ENCODE measurements at regions not wholly inside any gene's neighbourhood (a gene's known extent, or its start where the extent isn't known, plus 50 kb on each side); places are given as distances from the start of the nearest gene placed in this dataset.

DNA sequence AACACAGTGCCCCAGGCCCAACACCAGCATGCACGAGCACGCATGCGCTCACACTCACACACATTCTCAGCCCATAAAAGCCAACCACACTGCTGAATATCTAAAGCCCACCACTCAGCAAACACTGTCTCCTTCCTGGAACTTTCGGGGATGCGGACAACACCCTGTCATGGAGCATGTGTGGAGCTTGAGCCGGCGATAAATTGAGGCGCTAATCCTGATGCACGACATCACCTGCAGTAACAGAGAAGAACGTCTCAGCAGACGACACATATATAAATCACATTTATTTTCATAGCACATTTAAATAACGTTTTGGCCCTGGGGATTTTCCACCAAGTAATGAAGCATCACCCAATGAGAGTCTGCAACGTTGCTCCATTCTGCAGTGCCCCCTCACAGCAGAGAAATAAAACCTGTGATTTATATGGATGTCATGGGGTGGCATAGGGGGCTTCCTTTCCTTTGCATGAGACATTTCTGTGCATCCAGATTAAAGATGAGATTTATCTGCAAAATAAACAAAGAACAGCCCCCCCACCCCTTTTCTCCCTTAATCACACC lies 267.7 kb upstream of the NFE2L3 start:
- POLR2A ChIA-PET: no interaction called here
- dilution Hi-C loops (cut with MboI; ENCODE audit: extremely low pct_ligation_motif_present, low sequenced_read_pairs): no loop called here
- no peaks in the 10 kb centered on the region for H3K79me2 ChIP-seq (ENCODE audit: control insufficient read depth, insufficient read depth, low read length)

More for the DNA sequence above, 267.7 kb upstream of the NFE2L3 start:
- BruUV-seq (replicated peaks): no TSS peak
- Histone ChIP-seq H2AFZ (ENCODE audit: low read depth, low read length) (no peak overlapping the region), H3K9me3 (replicated peaks; ENCODE audit: control insufficient read depth, insufficient read depth, low read length) (no peaks in the 10 kb centered on the region), H3K27me3 (ENCODE audit: control insufficient read depth in 2 of 2, insufficient read depth in 2 of 2, low read length in 2 of 2) (peaks cover 17 to 31% of the 10 kb centered on the region in 2 experiments), H3K9ac (replicated peaks; ENCODE audit: extremely low read depth, insufficient read depth, low read length) (no peak overlapping the region), H3K4me1 (ENCODE audit: control insufficient read depth, extremely low read depth, insufficient read depth, low read length) (no peaks in the 10 kb centered on the region), H4K20me1 (replicated peaks; ENCODE audit: control insufficient read depth, extremely low read depth, insufficient read depth, low read length) (no peaks in the 10 kb centered on the region), H3K36me3 (ENCODE audit: control insufficient read depth in 2 of 2, extremely low read depth in 1 of 2, insufficient read depth in 2 of 2, low read length in 2 of 2) (no peaks in the 10 kb centered on the region), H3K4me2 (ENCODE audit: insufficient read depth, low read length) (no peak overlapping the region), H3K27ac (ENCODE audit: insufficient read depth, low read depth, low read length) (no peak overlapping the region), H3K4me3 (replicated peaks in 1 of 3; ENCODE audit: insufficient read depth in 1 of 3, low read depth in 1 of 3, low read length in 3 of 3) (no peak overlapping the region), H3K9me1 (replicated peaks; ENCODE audit: control insufficient read depth, extremely low read depth, insufficient read depth, low read length) (no peaks in the 10 kb centered on the region)
- DNase-seq (ENCODE audit: low read depth, low spot score): no peak
- CTCF ChIA-PET: no interaction called here
- intact Hi-C loops (cut with micrococcal nuclease): no loop called here
- FAIRE-seq: no peak
- TF ChIP-seq, protein P1, sequence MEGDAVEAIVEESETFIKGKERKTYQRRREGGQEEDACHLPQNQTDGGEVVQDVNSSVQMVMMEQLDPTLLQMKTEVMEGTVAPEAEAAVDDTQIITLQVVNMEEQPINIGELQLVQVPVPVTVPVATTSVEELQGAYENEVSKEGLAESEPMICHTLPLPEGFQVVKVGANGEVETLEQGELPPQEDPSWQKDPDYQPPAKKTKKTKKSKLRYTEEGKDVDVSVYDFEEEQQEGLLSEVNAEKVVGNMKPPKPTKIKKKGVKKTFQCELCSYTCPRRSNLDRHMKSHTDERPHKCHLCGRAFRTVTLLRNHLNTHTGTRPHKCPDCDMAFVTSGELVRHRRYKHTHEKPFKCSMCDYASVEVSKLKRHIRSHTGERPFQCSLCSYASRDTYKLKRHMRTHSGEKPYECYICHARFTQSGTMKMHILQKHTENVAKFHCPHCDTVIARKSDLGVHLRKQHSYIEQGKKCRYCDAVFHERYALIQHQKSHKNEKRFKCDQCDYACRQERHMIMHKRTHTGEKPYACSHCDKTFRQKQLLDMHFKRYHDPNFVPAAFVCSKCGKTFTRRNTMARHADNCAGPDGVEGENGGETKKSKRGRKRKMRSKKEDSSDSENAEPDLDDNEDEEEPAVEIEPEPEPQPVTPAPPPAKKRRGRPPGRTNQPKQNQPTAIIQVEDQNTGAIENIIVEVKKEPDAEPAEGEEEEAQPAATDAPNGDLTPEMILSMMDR (IDR thresholded peaks at IDR 0.05; ENCODE audit: extremely low read depth in 1 of 2, insufficient read depth in 1 of 2, low read depth in 1 of 2, low read length in 2 of 2): no peak
- TF ChIP-seq FOS (IDR thresholded peaks at IDR 0.05; ENCODE audit: borderline replicate concordance, insufficient read depth, low read length) (no peak), EZH2 (IDR thresholded peaks at IDR 0.05; ENCODE audit: borderline replicate concordance, low read depth, low read length, severe bottlenecking) (no peak), MYC (IDR thresholded peaks at IDR 0.05; ENCODE audit: low read depth, low read length) (no peak), POLR2A (IDR thresholded peaks at IDR 0.05; ENCODE audit: low read depth, low read length) (no peak), JUN (IDR thresholded peaks at IDR 0.05; ENCODE audit: borderline replicate concordance, insufficient read depth, insufficient read length, low read depth) (no peak), POLR2AphosphoS5 (IDR thresholded peaks at IDR 0.05; ENCODE audit: insufficient read depth, low read depth, low read length) (no peak), GATA2 (IDR thresholded peaks at IDR 0.05; ENCODE audit: insufficient read depth, insufficient read length, low read depth, low read length) (no peak)
- TF ChIP-seq, protein P2, sequence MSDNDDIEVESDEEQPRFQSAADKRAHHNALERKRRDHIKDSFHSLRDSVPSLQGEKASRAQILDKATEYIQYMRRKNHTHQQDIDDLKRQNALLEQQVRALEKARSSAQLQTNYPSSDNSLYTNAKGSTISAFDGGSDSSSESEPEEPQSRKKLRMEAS (IDR thresholded peaks at IDR 0.05; ENCODE audit: insufficient read depth, insufficient read length): no peak
